ENCODE measurements at regions not wholly inside any gene's neighbourhood (a gene's known extent, or its start where the extent isn't known, plus 50 kb on each side); places are given as distances from the start of the nearest gene placed in this dataset.

DNA sequence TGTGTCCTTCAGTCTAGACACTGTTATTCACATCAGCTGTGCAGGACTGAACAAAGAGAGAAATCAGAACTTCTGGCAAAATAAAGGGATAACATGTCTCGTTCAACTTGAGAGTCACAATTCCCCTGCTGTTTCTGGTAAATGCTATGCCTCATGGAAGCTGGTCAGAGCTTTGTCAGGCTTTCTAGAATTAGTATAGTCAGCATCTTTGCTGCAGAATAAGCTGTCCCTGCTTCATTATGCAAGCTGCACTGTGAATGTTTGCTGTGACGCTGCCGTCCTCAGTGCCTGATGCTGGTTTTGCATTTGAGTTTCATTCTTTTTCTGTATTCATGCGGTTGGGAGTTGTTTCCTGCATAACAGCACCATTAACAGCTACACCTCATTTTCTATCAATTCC, 96.4 kb upstream of the KCNJ6 start:
- DNase-seq (ENCODE audit: low spot score) (no peak), ATAC-seq (ENCODE audit: low FRiP score) (no peak)
- TF ChIP-seq, protein P1, sequence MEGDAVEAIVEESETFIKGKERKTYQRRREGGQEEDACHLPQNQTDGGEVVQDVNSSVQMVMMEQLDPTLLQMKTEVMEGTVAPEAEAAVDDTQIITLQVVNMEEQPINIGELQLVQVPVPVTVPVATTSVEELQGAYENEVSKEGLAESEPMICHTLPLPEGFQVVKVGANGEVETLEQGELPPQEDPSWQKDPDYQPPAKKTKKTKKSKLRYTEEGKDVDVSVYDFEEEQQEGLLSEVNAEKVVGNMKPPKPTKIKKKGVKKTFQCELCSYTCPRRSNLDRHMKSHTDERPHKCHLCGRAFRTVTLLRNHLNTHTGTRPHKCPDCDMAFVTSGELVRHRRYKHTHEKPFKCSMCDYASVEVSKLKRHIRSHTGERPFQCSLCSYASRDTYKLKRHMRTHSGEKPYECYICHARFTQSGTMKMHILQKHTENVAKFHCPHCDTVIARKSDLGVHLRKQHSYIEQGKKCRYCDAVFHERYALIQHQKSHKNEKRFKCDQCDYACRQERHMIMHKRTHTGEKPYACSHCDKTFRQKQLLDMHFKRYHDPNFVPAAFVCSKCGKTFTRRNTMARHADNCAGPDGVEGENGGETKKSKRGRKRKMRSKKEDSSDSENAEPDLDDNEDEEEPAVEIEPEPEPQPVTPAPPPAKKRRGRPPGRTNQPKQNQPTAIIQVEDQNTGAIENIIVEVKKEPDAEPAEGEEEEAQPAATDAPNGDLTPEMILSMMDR (IDR thresholded peaks at IDR 0.05), result no peak

DNA sequence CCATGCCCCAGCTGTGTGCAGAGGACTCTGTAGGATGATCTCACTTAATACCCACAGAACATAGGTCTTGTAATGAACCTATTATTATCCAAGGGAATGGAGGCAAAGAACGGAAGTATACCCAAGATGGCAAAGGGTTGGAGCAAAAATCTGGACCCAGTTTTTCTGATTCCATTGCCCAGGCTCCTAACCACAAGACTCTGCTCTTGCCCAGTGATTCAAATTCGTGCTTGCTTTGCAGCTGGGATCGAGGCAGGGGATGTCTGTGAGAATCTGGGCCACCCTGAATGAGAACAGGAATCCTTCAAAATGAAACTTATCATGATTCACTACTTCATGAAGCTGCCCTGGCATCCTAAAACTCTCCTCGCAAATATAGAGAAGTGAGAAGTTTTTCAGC, 97.5 kb upstream of the KCNJ6 start:
- DNase-seq (ENCODE audit: low spot score), result no peak
- TF ChIP-seq, protein P1 (IDR thresholded peaks at IDR 0.05), result no peak
- no peak for ATAC-seq (ENCODE audit: low FRiP score)

DNA sequence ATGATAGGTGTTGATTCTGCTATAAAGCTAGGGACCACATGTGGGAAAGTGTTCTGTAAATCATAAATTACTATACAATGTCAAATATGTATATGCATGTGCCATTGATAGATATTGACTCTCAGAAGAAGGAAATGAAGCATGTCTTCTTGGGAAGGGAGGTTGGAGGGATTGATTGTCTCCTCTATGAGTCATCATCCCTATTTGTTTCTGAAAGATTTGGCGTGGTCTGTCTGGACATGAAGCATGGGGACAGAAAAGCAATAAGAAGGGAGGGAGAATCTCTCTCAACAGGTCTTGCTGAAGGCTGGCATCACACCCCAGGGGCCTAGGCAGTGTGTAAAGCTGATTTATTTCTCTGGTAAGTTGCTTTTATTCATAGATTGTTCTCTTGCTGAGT, 98.0 kb upstream of the KCNJ6 start:
- no peak for DNase-seq (ENCODE audit: low spot score)
- ATAC-seq (ENCODE audit: low FRiP score), result no peak
- TF ChIP-seq, protein P1 (IDR thresholded peaks at IDR 0.05), result no peak

DNA sequence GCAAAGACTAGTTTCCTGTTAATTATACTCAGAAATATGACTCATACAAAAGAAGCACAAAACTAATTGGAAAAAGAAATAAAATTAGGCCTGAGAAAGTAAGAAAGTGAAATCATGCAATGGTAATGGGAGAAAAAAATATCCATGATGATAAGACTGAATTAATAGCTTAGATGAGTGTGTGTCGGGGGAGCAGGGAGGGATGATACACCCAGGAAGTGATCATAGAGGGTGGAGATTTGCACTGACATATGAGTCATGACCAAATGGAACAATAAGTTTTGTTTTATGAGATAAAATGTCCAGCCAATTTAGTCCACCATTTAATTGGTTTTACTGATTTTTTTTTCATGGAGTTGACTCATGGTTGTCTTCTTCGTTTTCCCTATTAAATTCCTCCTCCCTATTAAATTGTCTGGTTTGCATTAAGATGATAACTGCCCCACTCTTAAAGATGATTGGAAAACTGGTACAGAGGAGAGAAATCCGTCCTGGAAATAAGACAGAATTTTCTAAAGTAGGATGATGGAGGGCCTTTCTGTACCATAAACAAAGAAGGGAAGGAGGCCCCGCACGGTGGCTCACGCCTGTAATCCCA, 111.7 kb upstream of the KCNJ6 start:
- DNase-seq (ENCODE audit: low spot score) (no peak), ATAC-seq (ENCODE audit: low FRiP score) (no peak)
- TF ChIP-seq, protein P1 (IDR thresholded peaks at IDR 0.05), result no peak

DNA sequence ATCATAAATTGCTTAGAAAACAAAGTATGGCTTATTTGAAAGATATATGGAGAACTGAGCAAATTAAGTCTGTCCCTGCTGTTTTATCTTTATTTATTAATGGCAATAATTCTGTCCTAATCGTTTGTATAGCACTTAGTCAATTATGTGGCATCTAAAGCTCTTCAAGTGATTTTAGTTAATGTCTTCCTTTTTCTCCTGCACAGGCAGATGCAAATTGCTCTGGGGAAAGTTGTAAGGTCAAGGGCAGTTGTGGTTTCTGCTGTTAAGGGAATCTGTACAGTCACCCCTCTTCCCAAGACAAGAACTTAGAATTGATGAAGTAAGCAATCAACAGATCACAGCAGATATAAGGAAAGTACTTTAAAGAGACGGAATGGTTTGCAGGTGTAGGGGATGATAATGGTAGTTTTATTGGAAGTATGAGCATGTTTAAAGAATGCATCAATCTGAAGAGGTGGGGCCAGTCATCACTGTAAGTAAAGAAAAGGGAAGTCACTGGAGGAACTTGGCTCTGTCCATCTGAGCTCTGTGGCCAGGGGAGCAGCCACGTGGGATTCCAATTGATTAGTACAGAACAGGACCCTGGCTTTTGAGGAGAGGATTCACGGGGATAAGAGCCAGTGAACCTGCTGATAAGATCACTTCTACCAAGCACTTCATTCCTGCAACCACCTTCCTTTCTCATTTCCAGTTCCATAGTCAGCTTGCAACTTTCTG, 116.0 kb upstream of the KCNJ6 start:
- TF ChIP-seq, protein P1 (IDR thresholded peaks at IDR 0.05), result no peak
- ATAC-seq (ENCODE audit: low FRiP score), result no peak
- no peak for DNase-seq (ENCODE audit: low spot score)

DNA sequence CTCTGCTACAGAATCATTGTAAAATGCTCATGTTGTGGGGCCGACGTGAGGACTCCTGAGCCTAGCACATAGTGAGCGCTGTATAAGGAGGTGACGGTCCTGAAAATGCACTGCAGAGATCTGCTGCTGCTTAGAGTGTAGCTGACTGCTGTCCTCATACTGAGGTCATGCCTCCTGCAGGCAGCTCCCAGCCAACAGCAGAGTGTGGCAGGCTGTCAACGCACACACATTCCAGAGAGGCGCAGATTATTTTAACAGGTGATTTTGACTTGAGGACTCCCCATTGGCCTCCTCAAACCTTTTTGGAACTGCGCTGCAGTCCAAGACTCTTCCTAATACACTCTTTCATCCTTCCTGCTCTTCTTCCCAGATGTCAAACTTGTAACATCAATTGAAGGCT, 119.8 kb upstream of the KCNJ6 start:
- ATAC-seq (ENCODE audit: low FRiP score) (no peak), DNase-seq (ENCODE audit: low spot score) (no peak)
- TF ChIP-seq, protein P1 (IDR thresholded peaks at IDR 0.05), result no peak

DNA sequence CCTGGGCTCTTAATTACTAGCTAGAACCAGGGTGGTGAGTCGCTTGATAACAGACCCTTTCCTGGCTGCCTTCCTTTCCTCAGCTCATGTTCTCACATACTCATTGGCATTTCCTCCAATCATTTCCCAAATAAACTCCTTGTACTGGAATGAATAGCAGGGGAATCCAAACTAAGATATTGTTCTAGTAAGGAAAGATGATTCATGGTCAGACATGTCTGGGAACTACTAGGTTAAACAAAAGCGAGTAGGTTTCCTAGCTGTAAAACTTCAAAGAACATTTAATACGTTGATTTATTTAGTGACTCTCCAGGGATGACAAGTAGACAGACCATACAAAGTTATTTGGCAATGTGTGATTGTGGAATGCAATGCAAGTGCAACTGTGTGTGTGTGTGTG, 121.2 kb upstream of the KCNJ6 start:
- ATAC-seq (ENCODE audit: low FRiP score), result no peak
- DNase-seq (ENCODE audit: low spot score), result no peak
- TF ChIP-seq, protein P1 (IDR thresholded peaks at IDR 0.05), result no peak
